ENCODE measurements at regions not wholly inside any gene's neighbourhood (a gene's known extent, or its start where the extent isn't known, plus 50 kb on each side); places are given as distances from the start of the nearest gene placed in this dataset.
"Not testable (repeated sequence)": the region's sequence is repeated elsewhere in the genome, so short reads cannot be mapped to it uniquely, and the experiment has no call there.

DNA sequence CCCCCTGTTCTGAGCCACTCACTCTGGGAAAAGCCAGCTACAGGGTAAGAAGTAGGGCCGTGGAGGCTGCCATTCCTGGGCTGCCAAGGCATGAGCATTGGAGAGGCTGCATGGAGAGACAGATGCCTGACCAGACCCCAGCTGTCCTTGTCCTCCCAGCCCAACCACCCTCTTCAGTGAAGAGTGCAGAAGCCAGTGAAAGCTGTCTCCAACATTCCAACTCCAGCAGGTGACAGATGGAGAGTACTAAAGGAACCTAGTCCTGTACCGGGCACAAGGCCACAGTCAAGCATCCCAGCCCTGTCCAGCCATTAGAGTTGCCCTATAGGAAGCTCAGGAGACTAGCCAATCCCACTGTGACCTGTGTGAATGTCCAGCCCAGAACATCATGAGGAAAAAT lies 165.1 kb downstream of the DIRAS2 start:
- no peak for DNase-seq

DNA sequence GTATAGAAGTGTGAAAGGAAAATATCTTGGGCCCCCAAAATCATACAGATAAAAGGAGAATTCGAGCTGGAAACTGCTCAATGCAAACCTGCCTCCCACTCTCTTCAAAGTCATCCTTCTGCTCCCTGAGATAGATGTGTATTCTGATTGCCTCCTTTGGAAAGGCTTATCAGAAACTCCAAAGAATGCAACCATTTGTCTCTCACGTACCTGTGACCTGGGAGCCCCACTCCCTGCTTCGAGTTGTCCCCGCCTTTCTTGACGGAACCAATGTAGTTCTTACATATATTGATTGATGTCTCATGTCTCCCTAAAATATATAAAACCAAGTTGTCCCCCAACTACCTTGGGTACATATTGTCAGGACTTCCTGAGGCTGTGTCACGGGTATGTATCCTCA lies 163.8 kb downstream of the DIRAS2 start:
- TF ChIP-seq POLR2A (IDR thresholded peaks at IDR 0.05; ENCODE audit: low read length), result no peak
- TF ChIP-seq GATA1 (IDR thresholded peaks at IDR 0.05; ENCODE audit: low read depth, low read length), result no peak
- no peak for DNase-seq

More for the DNA sequence above, 165.1 kb downstream of the DIRAS2 start:
- TF ChIP-seq GATA1 (IDR thresholded peaks at IDR 0.05; ENCODE audit: low read depth, low read length) (no peak), POLR2A (IDR thresholded peaks at IDR 0.05; ENCODE audit: low read length) (no peak)

DNA sequence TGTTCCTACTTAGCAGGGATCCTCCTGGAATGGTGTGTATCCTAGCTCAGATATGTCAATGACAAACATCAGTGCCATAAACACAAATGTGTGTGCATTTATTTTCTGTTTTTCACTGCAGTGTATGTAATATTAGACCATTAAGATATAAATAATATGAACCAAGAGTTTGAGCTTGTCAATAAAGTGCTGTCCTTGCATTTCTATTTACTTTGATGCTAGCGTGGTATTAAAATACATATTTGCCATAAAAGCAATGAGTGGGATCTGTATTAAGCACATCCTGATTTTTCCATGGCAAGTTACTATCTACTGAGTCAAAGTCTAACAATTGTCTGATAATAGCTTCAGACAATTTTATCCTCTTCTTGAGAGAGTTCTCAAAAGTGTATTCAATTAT lies 157.6 kb downstream of the DIRAS2 start:
- no peak for DNase-seq
- TF ChIP-seq GATA1 (IDR thresholded peaks at IDR 0.05; ENCODE audit: low read depth, low read length) (no peak), POLR2A (IDR thresholded peaks at IDR 0.05; ENCODE audit: low read length) (no peak)

DNA sequence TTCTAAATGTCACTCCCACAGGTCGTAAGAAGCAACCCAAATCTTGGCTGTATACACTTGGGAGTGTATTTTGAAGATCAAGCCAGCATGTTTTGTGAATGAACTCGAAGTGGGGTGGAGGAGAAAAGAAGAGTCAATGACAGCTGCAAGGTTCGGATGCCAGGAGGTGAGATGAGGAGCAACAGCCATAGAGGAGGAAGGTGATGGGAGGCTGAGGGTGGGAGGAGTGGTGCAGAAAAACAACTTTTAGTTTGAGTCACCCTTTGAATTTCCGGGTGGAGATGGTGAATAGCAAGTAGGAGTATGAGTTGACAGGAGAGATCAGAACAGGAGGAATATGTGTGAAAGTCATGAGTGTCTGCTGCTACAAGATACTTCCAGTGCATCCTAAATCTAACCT lies 153.6 kb downstream of the DIRAS2 start:
- TF ChIP-seq POLR2A (IDR thresholded peaks at IDR 0.05; ENCODE audit: low read length) (no peak), GATA1 (IDR thresholded peaks at IDR 0.05; ENCODE audit: low read depth, low read length) (no peak)
- DNase-seq, result no peak

DNA sequence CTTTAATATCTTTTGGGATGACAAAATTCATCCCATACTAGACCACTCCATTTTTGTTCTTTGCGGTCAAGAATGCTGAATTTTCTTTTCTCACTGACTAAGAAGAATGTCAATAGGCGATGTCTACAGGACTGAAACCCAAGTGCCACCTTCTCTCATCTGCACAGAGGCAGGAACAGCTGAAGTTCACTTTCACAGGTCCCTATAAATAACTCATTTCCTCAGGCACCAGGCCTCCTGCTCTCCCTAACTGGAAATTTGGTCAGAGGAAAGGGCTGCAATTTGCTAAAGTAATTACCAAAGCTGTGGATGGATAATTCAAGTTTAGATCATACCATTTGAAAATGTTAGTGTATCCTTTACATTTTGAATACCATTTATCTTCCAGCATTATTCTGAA lies 142.9 kb downstream of the DIRAS2 start:
- TF ChIP-seq GATA1 (IDR thresholded peaks at IDR 0.05; ENCODE audit: low read depth, low read length) (no peak), POLR2A (IDR thresholded peaks at IDR 0.05; ENCODE audit: low read length) (no peak)
- no peak for DNase-seq

DNA sequence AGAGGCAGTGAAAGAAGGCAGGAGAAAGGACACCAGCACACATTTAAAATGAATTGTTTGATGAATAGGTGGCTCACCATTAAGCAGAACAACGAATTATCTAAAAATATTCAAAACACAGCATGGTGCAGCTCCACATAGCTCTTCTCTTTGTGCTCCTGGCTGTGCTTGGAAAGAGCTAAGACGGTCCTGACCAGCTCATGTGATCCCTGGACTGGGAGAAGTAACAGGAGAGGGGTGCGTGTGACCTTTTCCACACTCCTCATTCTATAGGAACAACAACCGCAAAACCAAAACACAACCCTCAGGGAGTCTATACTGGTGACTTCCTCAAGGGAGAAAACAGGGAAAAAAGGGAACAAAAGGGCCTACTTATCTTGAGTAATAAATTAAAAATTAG lies 140.5 kb downstream of the DIRAS2 start:
- TF ChIP-seq POLR2A (IDR thresholded peaks at IDR 0.05; ENCODE audit: low read length) (no peak), GATA1 (IDR thresholded peaks at IDR 0.05; ENCODE audit: low read depth, low read length) (no peak)
- DNase-seq, result no peak

DNA sequence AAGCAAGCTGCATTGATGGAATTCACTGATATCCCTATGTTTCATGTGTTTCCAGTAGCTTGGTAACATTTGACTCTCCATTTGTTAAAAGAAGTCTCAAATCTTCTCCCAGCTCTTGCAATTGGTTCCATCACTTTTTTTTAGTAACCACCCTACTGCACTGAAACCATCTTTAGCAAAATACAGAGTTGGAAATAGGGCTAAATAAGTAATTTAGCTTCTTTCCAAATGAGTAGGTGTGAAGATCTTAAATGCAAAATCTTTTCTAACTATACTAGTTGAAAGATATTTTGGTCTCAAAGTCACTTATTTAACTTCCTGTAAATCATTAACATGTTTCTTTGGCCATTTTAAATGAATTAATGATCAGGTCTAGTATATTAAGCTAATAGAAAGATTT lies 138.1 kb downstream of the DIRAS2 start:
- DNase-seq, result no peak
- TF ChIP-seq GATA1 (IDR thresholded peaks at IDR 0.05; ENCODE audit: low read depth, low read length), result no peak
- no peak for TF ChIP-seq POLR2A (IDR thresholded peaks at IDR 0.05; ENCODE audit: low read length)

DNA sequence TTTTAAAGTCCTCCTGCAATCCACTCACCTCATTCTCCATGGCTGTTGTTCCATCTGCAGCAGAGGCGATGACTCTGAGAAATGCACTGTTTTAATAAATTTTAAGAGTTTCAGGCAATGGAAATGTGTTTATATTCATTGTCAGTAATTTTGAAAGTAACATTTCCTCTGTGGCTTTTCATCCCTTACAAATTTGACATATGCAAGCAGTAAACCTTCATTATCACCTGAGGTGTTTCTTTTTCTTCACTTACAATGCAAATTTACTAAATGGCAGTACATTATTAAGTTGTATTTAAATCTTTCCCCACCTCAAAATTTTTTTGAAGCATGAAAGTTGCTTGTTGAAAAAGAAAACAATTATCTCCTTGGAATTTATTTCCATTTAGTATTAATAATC lies 136.9 kb downstream of the DIRAS2 start:
- no peak for TF ChIP-seq POLR2A (IDR thresholded peaks at IDR 0.05; ENCODE audit: low read length)
- TF ChIP-seq GATA1 (IDR thresholded peaks at IDR 0.05; ENCODE audit: low read depth, low read length), result no peak
- DNase-seq, result no peak

DNA sequence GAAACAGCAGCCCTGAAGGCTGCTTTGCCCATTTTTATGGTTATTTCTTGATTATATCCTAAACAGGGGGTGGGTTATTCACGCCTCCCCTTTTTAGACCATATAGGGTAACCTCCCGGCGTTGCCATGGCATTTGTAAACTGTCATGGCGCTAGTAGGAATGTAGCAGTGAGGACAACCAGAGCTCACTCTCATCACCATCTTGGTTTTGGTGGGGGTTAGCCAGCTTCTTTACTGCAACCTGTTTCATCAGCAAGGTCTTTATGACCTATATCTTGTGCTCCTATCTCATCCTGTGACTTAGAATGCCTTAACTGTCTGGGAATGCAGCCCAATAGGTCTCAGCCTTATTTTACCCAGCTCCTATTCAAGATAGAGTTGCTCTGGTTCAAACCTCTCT lies 136.2 kb downstream of the DIRAS2 start:
- not testable (repeated sequence) for DNase-seq

DNA sequence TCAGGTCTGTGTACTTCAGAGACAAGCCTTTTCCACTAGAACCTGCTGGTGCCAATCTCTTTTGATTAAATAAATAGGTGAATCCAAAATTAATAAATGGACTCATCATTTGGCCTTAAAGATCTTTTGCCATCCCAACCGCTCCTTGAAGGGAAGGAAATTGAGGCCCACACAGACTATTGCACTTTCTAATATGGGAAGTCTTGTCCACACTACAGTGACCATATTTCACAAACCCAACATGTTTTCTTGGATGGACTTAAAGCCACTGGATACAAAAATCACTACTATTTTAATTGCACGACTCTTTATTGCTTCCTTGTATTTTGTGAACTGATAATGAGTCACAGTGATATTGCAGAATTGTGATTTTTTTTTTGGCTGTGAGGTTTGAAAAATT lies 135.0 kb downstream of the DIRAS2 start:
- TF ChIP-seq POLR2A (IDR thresholded peaks at IDR 0.05; ENCODE audit: low read length) (no peak), GATA1 (IDR thresholded peaks at IDR 0.05; ENCODE audit: low read depth, low read length) (no peak)
- no peak for DNase-seq

DNA sequence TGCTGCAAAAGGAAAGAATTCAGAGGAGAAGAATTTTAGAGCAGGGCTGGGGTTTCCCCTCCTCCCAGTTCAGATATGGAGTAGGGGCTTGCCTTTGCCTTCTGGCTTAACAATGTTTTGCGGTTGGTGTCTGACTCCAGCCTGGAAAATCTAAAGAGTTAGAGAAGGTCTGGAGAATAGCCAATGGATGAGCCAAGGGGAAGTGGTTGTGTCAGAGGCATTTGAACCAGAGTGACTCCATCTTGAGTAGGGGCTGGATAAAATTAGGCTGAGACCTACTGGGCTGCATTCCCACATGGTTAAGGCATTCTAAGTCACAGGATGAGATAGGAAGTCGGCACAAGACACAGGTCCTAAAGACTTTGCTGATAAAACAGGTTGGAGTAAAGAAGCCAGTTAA lies 133.7 kb downstream of the DIRAS2 start:
- DNase-seq, result no peak
- no peak for TF ChIP-seq GATA1 (IDR thresholded peaks at IDR 0.05; ENCODE audit: low read depth, low read length)

DNA sequence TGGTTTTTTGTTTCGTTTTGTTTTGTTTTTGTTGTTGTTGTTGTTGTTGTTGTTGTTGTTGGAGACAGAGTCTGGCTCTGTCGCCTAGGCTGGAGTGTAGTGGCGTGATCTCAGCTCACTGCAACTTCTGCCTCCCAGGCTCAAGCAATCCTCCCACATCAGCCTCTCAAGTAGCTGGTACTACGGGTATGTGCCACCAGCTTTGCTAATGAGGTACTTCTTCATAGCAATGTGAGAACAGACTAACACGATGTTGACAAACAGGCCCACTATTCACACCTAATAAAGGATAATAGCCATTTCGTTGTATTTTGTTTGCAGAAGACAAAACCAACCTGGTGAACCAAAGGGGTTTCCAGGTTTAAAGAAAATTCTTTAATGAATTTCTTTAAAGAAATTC lies 130.9 kb downstream of the DIRAS2 start:
- no peak for DNase-seq
- TF ChIP-seq POLR2A (IDR thresholded peaks at IDR 0.05; ENCODE audit: low read length) (no peak), GATA1 (IDR thresholded peaks at IDR 0.05; ENCODE audit: low read depth, low read length) (no peak)

DNA sequence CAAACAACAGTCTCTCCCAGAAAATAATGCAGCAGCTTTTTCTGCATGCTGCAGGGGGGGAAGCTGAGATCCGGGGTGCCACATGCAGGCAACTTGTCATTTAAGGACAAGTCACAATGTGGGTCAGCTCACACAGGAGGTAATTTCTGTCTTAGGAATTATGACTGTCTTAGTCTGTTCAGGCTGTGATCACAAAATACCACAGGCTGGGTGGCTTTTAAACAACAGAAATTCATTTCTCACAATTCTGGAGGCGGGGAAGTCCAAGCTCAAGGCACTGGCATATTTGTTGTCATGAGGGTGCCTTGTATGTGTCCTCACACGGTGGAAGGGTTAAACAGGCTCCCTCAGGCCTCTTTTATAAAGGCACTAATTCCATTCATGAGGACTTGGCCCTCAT lies 127.7 kb downstream of the DIRAS2 start:
- TF ChIP-seq GATA1 (IDR thresholded peaks at IDR 0.05; ENCODE audit: low read depth, low read length), result no peak
- no peak for DNase-seq

DNA sequence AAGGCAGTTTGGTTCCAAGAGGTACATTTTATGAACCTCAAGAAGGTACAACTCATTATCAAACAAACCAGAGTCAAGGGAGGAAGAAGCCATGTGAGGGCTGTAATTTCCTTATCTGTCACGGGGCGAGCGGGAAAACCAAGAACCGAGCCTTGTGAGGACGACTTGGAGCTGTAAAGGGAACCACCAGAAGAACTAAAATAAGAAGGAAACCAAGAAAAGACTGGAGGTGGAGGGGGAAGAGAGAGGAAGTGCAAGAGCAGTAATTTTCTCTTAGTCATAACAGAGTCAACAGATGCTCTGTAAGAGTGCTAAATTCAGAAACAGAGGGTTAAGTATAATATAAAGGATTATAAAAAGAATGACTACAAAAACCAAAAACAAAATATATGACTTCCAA lies 127.1 kb downstream of the DIRAS2 start:
- TF ChIP-seq POLR2A (IDR thresholded peaks at IDR 0.05; ENCODE audit: low read length) (no peak), GATA1 (IDR thresholded peaks at IDR 0.05; ENCODE audit: low read depth, low read length) (no peak)
- no peak for DNase-seq

DNA sequence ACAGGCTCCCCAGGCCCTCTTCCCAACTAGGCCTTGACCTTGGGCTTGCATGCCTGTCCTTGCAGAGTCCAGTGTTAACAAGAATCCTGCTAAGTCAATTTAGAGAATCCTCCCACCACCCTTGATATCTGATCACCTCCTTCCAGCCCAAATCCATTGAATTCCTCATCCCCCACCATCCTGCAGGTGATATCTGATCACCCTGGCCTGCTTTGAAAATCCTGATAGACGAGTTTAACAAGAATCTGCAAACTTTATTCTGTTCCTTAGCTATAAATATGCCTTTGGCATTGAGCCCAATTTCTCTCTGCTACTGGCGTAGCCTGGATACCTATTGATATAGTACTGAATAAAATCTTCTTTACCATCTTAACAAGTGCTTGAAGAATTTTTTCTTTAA lies 125.5 kb downstream of the DIRAS2 start:
- TF ChIP-seq POLR2A (IDR thresholded peaks at IDR 0.05; ENCODE audit: low read length) (no peak), GATA1 (IDR thresholded peaks at IDR 0.05; ENCODE audit: low read depth, low read length) (no peak)
- DNase-seq, result no peak

DNA sequence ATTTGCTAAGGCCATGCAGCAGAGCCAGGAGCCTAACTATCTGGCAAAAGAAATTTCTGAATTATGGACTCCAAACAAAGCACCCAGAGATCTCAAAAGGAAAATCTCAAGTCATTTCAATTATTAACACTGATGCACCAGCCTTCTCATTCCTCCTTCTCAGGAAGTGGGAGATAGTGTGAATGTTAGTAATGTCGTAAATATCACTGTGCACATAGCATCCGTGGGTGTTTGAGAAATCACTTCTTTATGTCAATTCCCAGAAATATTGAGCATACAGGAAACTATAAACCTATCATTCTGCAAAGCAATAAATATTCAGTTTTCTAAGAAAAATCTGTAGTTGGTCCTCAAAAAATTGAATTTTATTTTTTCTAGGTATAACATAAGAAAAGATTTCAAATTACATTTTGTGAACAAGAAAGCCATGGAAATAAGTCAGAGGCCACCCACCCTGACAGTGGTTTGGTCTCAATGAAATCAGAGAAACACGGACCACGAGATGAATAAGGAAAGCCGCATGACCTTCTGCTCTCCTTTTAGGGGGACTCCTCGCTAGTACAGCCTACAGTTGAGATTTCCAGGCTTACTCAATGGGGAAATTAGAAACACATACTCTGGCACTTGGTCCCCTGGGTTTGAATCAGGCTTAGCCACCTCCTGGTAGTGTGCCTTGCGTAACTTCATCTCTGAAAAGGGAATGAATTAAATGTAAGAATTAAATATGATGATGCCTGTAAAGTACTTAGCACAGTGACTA lies 120.6 kb downstream of the DIRAS2 start:
- TF ChIP-seq GATA1 (IDR thresholded peaks at IDR 0.05; ENCODE audit: low read depth, low read length), result no peak
- TF ChIP-seq POLR2A (IDR thresholded peaks at IDR 0.05; ENCODE audit: low read length), result no peak
- DNase-seq, result no peak
